ENCODE measurements at regions not wholly inside any gene's neighbourhood (a gene's known extent, or its start where the extent isn't known, plus 50 kb on each side); places are given as distances from the start of the nearest gene placed in this dataset.

GRCh38 chr2:13611939-13612338 is 895.2 kb downstream of the TRIB2 start:
- TF ChIP-seq EZH2phosphoT487 (IDR thresholded peaks at IDR 0.05; ENCODE audit: low read depth) (no peak), CTCF (IDR thresholded peaks at IDR 0.05; ENCODE audit: low read depth, low read length) (no peak)

Data from OCI-LY3 (cell line).